SK-N-SH (cell line): ENCODE measurements at regions not wholly inside any gene's neighbourhood (a gene's known extent, or its start where the extent isn't known, plus 50 kb on each side); places are given as distances from the start of the nearest gene placed in this dataset.

ENCODE experiments used
- CTCF ChIA-PET: fragments of 300-600, 350-600 bp; formaldehyde crosslinking; extraction: SDS; loops from one replicate; lab custom pipeline; 2021; lab: Yijun Ruan, JAX
- POLR2A ChIA-PET: fragments of 350-600 bp; sonication (Branson Sonifier 250); formaldehyde crosslinking; extraction: SDS; loops from one replicate; lab custom pipeline; 2020; ENCODE audit warnings: antibody characterized with exemption, inconsistent platforms; lab: Yijun Ruan, JAX
- DNase-seq: peaks from one replicate; pipeline ENCODE4 v3.0.0; 2012
- H2AFZ ChIP-seq: fragments of 200-600 bp; sonication (generic); 2 replicates; pipeline ENCODE4 v1.8.1; 2016; ENCODE audit warnings: antibody characterized with exemption, mild to moderate bottlenecking, low read depth
- H3F3A ChIP-seq: fragments of 200-600 bp; sonication (generic); replicated peaks from 2 replicates; pipeline ENCODE3; 2016; ENCODE audit warnings: antibody characterized with exemption, mild to moderate bottlenecking; ENCODE audit not compliant: insufficient read depth
- H3K27ac ChIP-seq, 2 experiments: fragments of 200-500 bp in 1 of 2; fragments of 200-600 bp in 1 of 2; sonication (Bioruptor generic) in 1 of 2; sonication (generic), shearing (Covaris generic) in 1 of 2; 2 replicates each; pipeline versions ENCODE4 v1.5.1 to v1.6.1; 2014 to 2016; ENCODE audit warnings: low read depth in 2 of 2, inconsistent platforms in 1 of 2, low read length in 1 of 2, mild to moderate bottlenecking in 1 of 2, mixed read lengths in 1 of 2
- H3K27me3 ChIP-seq: fragments of 200-600 bp; sonication (generic), shearing (Covaris generic); 2 replicates; pipeline ENCODE4 v1.6.1; 2016; ENCODE audit warnings: mixed run types; ENCODE audit not compliant: insufficient read depth
- H3K36me3 ChIP-seq, 2 experiments: fragments of 200-500 bp in 1 of 2; fragments of 200-600 bp in 1 of 2; sonication (Bioruptor generic) in 1 of 2; sonication (generic) in 1 of 2; replicated peaks in 1 of 2; 2 replicates each; pipeline versions ENCODE3 to v1.5.1; 2014 to 2016; ENCODE audit warnings: low read length in 1 of 2, mild to moderate bottlenecking in 1 of 2; ENCODE audit not compliant: insufficient read depth in 2 of 2, control insufficient read depth in 1 of 2
- H3K4me1 ChIP-seq, 2 experiments: fragments of 200-500 bp in 1 of 2; fragments of 200-600 bp in 1 of 2; sonication (Bioruptor generic) in 1 of 2; sonication (generic), shearing (Covaris generic) in 1 of 2; 2 replicates each; pipeline versions ENCODE4 v1.5.1 to v1.6.1; 2014 to 2016; ENCODE audit warnings: low read depth in 1 of 2, low read length in 1 of 2, mixed run types in 1 of 2; ENCODE audit not compliant: insufficient read depth in 2 of 2, control insufficient read depth in 1 of 2
- H3K4me2 ChIP-seq: fragments of 200-600 bp; sonication (generic), shearing (Covaris generic); 2 replicates; pipeline ENCODE4 v1.6.1; 2017; ENCODE audit warnings: mixed run types
- H3K4me3 ChIP-seq, 2 experiments: fragments of 200-500 bp in 1 of 2; fragments of 200-600 bp in 1 of 2; sonication (Bioruptor generic) in 1 of 2; sonication (generic), shearing (Covaris generic) in 1 of 2; 2 replicates each; pipeline versions ENCODE4 v1.5.1 to v1.8.1; 2014 to 2016; ENCODE audit warnings: low read depth in 2 of 2, inconsistent platforms in 1 of 2, low read length in 1 of 2, mild to moderate bottlenecking in 1 of 2, mixed read lengths in 1 of 2, moderate library complexity in 1 of 2
- H3K79me2 ChIP-seq: fragments of 200-600 bp; sonication (generic); 2 replicates; pipeline ENCODE4 v1.8.1; 2017; ENCODE audit warnings: mild to moderate bottlenecking; ENCODE audit not compliant: insufficient read depth
- H3K9ac ChIP-seq: fragments of 200-600 bp; sonication (generic); 2 replicates; pipeline ENCODE4 v1.6.1; 2017; ENCODE audit warnings: mixed run types
- H3K9me2 ChIP-seq: fragments of 200-600 bp; sonication (generic); 2 replicates; pipeline ENCODE4 v1.6.1; 2017; ENCODE audit warnings: mixed run types
- H3K9me3 ChIP-seq: fragments of 200-600 bp; sonication (generic); 2 replicates; pipeline ENCODE4 v1.6.1; 2017; ENCODE audit warnings: mixed run types, mild to moderate bottlenecking, moderate library complexity
- H4K20me1 ChIP-seq: fragments of 200-600 bp; sonication (generic); 2 replicates; pipeline ENCODE4 v1.6.1; 2017; ENCODE audit warnings: mild to moderate bottlenecking, mixed run types; ENCODE audit not compliant: insufficient read depth
- ELF1 ChIP-seq: IDR thresholded peaks from 2 replicates; pipeline ENCODE4 v1.4.0; 2012
- EZH2phosphoT487 ChIP-seq: fragments of 200-600 bp; sonication (generic); IDR thresholded peaks from 2 replicates; pipeline ENCODE4 v1.6.1; 2017; ENCODE audit warnings: low read depth, mixed run types, mild to moderate bottlenecking, antibody characterized with exemption, moderate library complexity, borderline replicate concordance
- FOXM1 ChIP-seq: IDR thresholded peaks from 2 replicates; pipeline ENCODE4 v1.4.0; 2012; ENCODE audit warnings: low read depth, mild to moderate bottlenecking
- GABPA ChIP-seq: IDR thresholded peaks from 2 replicates; pipeline ENCODE4 v1.4.0; 2012; ENCODE audit warnings: low read depth, mild to moderate bottlenecking
- GATA2 ChIP-seq: sonication (generic); formaldehyde crosslinking; IDR thresholded peaks from 2 replicates; pipeline ENCODE4 v1.5.0; 2020; ENCODE audit warnings: mild to moderate bottlenecking, missing genetic modification reagents
- MEF2A ChIP-seq: IDR thresholded peaks from 2 replicates; pipeline ENCODE4 v1.4.0; 2012; ENCODE audit warnings: low read depth, borderline replicate concordance
- MXI1 ChIP-seq: IDR thresholded peaks from 2 replicates; pipeline ENCODE4 v1.6.1; 2012; ENCODE audit warnings: mild to moderate bottlenecking, low read depth, low read length, improper control_type of control experiment
- NFIC ChIP-seq: IDR thresholded peaks from 2 replicates; pipeline ENCODE4 v1.4.0; 2012; ENCODE audit warnings: borderline replicate concordance
- RAD21 ChIP-seq: IDR thresholded peaks from 2 replicates; pipeline ENCODE4 v1.6.1; 2012; ENCODE audit warnings: mild to moderate bottlenecking, low read length
- RCOR1 ChIP-seq: fragments of 150-350 bp; IDR thresholded peaks from 2 replicates; pipeline ENCODE4 v1.6.1; 2017; ENCODE audit warnings: antibody characterized with exemption, low read length
- SIN3A ChIP-seq: IDR thresholded peaks from 2 replicates; pipeline ENCODE4 v1.6.1; 2012; ENCODE audit warnings: low read depth, mild to moderate bottlenecking, low read length, moderate library complexity, borderline replicate concordance
- SMC3 ChIP-seq: IDR thresholded peaks from 2 replicates; pipeline ENCODE4 v1.6.1; 2012; ENCODE audit warnings: low read depth, low read length, improper control_type of control experiment
- TEAD4 ChIP-seq: IDR thresholded peaks from 2 replicates; pipeline ENCODE4 v1.4.0; 2012; ENCODE audit warnings: mild to moderate bottlenecking, borderline replicate concordance; ENCODE audit not compliant: insufficient read depth
- YY1 ChIP-seq: IDR thresholded peaks from 2 replicates; pipeline ENCODE4 v1.4.0; 2012; ENCODE audit warnings: low read depth, mild to moderate bottlenecking
- TF ChIP-seq, protein P1 (sequence below): IDR thresholded peaks from 2 replicates; pipeline ENCODE4; 2012
- TF ChIP-seq, protein P2 (sequence below): IDR thresholded peaks from 2 replicates; pipeline ENCODE4 v1.4.0; 2012; ENCODE audit warnings: low read depth, borderline replicate concordance
- TF ChIP-seq, protein P3 (sequence below): fragments of 200-600 bp; sonication (generic); IDR thresholded peaks from 2 replicates; pipeline ENCODE4 v1.6.1; 2017; ENCODE audit warnings: antibody characterized with exemption, mild to moderate bottlenecking, moderate library complexity

DNA sequence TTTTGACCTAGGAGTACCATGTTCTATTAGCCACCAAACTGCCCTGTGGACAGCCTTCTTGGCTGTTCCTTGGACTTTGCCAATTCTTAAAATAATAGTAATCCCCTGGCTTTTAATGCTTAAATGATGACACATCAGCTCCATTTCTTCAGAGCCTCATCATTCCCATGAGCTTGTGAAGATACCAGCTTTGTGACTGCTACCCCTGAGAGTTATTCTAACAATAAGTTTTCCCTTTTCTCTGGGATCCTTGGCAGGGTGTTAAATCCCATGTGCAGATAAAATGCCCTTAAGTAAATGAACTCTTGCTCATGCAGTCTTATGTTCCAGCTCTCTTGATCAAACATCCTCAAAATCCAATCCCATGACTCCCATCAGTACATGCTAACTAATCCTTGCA lies 415.3 kb downstream of the CETN3 start:
- H3F3A ChIP-seq, result no peaks in the 10 kb centered on the region
- no peak overlapping the region for H3K9ac ChIP-seq
- TF ChIP-seq GABPA (no peak), GATA2 (CRISPR knock-in tag) (no peak), MEF2A (no peak), YY1 (no peak), ELF1 (no peak), SMC3 (no peak), NFIC (no peak), RAD21 (no peak), FOXM1 (no peak), EZH2phosphoT487 (no peak), MXI1 (no peak), RCOR1 (no peak), TEAD4 (no peak), SIN3A (no peak)
- TF ChIP-seq, protein P1, sequence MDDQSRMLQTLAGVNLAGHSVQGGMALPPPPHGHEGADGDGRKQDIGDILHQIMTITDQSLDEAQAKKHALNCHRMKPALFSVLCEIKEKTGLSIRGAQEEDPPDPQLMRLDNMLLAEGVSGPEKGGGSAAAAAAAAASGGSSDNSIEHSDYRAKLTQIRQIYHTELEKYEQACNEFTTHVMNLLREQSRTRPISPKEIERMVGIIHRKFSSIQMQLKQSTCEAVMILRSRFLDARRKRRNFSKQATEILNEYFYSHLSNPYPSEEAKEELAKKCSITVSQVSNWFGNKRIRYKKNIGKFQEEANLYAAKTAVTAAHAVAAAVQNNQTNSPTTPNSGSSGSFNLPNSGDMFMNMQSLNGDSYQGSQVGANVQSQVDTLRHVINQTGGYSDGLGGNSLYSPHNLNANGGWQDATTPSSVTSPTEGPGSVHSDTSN, result no peak
- TF ChIP-seq, protein P2, sequence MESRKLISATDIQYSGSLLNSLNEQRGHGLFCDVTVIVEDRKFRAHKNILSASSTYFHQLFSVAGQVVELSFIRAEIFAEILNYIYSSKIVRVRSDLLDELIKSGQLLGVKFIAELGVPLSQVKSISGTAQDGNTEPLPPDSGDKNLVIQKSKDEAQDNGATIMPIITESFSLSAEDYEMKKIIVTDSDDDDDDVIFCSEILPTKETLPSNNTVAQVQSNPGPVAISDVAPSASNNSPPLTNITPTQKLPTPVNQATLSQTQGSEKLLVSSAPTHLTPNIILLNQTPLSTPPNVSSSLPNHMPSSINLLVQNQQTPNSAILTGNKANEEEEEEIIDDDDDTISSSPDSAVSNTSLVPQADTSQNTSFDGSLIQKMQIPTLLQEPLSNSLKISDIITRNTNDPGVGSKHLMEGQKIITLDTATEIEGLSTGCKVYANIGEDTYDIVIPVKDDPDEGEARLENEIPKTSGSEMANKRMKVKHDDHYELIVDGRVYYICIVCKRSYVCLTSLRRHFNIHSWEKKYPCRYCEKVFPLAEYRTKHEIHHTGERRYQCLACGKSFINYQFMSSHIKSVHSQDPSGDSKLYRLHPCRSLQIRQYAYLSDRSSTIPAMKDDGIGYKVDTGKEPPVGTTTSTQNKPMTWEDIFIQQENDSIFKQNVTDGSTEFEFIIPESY, result no peak
- TF ChIP-seq, protein P3, sequence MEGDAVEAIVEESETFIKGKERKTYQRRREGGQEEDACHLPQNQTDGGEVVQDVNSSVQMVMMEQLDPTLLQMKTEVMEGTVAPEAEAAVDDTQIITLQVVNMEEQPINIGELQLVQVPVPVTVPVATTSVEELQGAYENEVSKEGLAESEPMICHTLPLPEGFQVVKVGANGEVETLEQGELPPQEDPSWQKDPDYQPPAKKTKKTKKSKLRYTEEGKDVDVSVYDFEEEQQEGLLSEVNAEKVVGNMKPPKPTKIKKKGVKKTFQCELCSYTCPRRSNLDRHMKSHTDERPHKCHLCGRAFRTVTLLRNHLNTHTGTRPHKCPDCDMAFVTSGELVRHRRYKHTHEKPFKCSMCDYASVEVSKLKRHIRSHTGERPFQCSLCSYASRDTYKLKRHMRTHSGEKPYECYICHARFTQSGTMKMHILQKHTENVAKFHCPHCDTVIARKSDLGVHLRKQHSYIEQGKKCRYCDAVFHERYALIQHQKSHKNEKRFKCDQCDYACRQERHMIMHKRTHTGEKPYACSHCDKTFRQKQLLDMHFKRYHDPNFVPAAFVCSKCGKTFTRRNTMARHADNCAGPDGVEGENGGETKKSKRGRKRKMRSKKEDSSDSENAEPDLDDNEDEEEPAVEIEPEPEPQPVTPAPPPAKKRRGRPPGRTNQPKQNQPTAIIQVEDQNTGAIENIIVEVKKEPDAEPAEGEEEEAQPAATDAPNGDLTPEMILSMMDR, result no peak
- TF ChIP-seq, all 33 proteins: peak for 0
- ChIA-PET CTCF (interaction anchor here (0.9 kb wide), 1 partner anchor 19 kb away, joined by 3 read pairs; no protein-coding TSS in a partner anchor), POLR2A (no interaction called here)
- no peak overlapping the region for H2AFZ ChIP-seq
- no peak overlapping the region for H3K4me2 ChIP-seq
- no peaks in the 10 kb centered on the region for H3K27me3 ChIP-seq
- DNase-seq, result no peak
- H3K4me3 ChIP-seq, result no peak overlapping the region
- H3K79me2 ChIP-seq, result no peaks in the 10 kb centered on the region
- no peaks in the 10 kb centered on the region for H3K9me3 ChIP-seq
- H3K36me3 ChIP-seq, result no peaks in the 10 kb centered on the region
- no peaks in the 10 kb centered on the region; a peak in 2 of 4 replicates for H3K4me1 ChIP-seq
- no peak overlapping the region for H3K27ac ChIP-seq
- H3K9me2 ChIP-seq, result no peaks in the 10 kb centered on the region
- H4K20me1 ChIP-seq, result no peaks in the 10 kb centered on the region
